DOHH2 (cell line): ENCODE measurements at regions not wholly inside any gene's neighbourhood (a gene's known extent, or its start where the extent isn't known, plus 50 kb on each side); places are given as distances from the start of the nearest gene placed in this dataset.

ENCODE experiments used
- CTCF ChIP-seq: fragments of 200-600 bp; sonication (generic); IDR thresholded peaks from one replicate; pipeline ENCODE4 v1.5.1; 2014; ENCODE audit warnings: antibody characterized with exemption, mild to moderate bottlenecking, low read depth, low read length; ENCODE audit not compliant: poor library complexity, severe bottlenecking
- EZH2phosphoT487 ChIP-seq: fragments of 200-600 bp; sonication (generic); IDR thresholded peaks from 2 replicates; pipeline ENCODE4 v1.6.1; 2017; ENCODE audit warnings: borderline replicate concordance, mild to moderate bottlenecking, antibody characterized with exemption, low read length, moderate library complexity, mixed read lengths

- TF ChIP-seq EZH2phosphoT487 (no peak), CTCF (no peak)
Observed at GRCh38 chr5:168117469-168117868, 174.0 kb upstream of the WWC1 start.
